ENCODE measurements at regions not wholly inside any gene's neighbourhood (a gene's known extent, or its start where the extent isn't known, plus 50 kb on each side); places are given as distances from the start of the nearest gene placed in this dataset.

DNA sequence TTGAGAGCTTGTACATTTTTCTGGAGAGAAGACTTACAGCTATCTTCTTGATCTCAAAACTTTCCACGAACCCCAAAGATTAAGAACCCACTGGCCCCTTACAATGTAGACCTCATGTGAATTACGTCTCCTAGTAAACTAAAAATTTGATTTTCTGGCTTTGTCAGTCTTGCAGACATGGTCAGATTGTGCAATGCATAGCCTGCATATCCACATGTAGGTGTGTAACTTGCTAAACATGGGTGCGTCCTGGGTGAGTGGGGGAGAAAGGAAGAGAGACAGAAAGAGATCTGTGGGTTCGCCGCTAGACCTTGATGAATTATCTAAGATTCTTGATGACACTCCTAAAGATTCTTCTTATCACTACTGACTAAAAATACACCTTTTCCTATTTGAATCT lies 561.2 kb upstream of the MDFIC2 start:
- TF ChIP-seq, protein P1, sequence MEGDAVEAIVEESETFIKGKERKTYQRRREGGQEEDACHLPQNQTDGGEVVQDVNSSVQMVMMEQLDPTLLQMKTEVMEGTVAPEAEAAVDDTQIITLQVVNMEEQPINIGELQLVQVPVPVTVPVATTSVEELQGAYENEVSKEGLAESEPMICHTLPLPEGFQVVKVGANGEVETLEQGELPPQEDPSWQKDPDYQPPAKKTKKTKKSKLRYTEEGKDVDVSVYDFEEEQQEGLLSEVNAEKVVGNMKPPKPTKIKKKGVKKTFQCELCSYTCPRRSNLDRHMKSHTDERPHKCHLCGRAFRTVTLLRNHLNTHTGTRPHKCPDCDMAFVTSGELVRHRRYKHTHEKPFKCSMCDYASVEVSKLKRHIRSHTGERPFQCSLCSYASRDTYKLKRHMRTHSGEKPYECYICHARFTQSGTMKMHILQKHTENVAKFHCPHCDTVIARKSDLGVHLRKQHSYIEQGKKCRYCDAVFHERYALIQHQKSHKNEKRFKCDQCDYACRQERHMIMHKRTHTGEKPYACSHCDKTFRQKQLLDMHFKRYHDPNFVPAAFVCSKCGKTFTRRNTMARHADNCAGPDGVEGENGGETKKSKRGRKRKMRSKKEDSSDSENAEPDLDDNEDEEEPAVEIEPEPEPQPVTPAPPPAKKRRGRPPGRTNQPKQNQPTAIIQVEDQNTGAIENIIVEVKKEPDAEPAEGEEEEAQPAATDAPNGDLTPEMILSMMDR (IDR thresholded peaks at IDR 0.05), result no peak
- TF ChIP-seq POLR2A (IDR thresholded peaks at IDR 0.05) (no peak), POLR2AphosphoS5 (IDR thresholded peaks at IDR 0.05) (no peak), EP300 (IDR thresholded peaks at IDR 0.05) (no peak)
